Testis (tissue), 2 donors: ENCODE measurements at regions not wholly inside any gene's neighbourhood (a gene's known extent, or its start where the extent isn't known, plus 50 kb on each side); places are given as distances from the start of the nearest gene placed in this dataset.

Experiments used
- CTCF ChIP-seq, 3 experiments: fragments of 450-650 bp in 2 of 3; fragments of 200-600 bp in 1 of 3; sonication (generic) in 1 of 3; IDR thresholded peaks; one replicate each; pipeline ENCODE4 v1.5.1; 2016 to 2019; ENCODE audit warnings: antibody characterized with exemption in 3 of 3, mild to moderate bottlenecking in 2 of 3, moderate library complexity in 1 of 3
- POLR2A ChIP-seq: fragments of 450-650 bp; IDR thresholded peaks from one replicate; pipeline ENCODE4 v1.6.1; 2017; ENCODE audit warnings: antibody characterized with exemption, mild to moderate bottlenecking, moderate library complexity

GRCh38 chr2:19600506-19600905 lies 242.1 kb upstream of the OSR1 start:
- TF ChIP-seq CTCF (IDR thresholded peaks at IDR 0.05) (no peak), POLR2A (no peak)
